GM08714 (cell line): ENCODE measurements at regions not wholly inside any gene's neighbourhood (a gene's known extent, or its start where the extent isn't known, plus 50 kb on each side); places are given as distances from the start of the nearest gene placed in this dataset.

ENCODE experiments used
- H3K4me3 ChIP-seq: fragments of 200-500 bp; sonication (Bioruptor generic); 2 replicates; pipeline ENCODE4 v1.5.1; 2014; ENCODE audit warnings: mild to moderate bottlenecking, low read length, inconsistent platforms
- ZNF274 ChIP-seq: IDR thresholded peaks from 2 replicates; pipeline ENCODE4 v1.6.1; 2012; ENCODE audit warnings: mild to moderate bottlenecking, low read depth, low read length

DNA sequence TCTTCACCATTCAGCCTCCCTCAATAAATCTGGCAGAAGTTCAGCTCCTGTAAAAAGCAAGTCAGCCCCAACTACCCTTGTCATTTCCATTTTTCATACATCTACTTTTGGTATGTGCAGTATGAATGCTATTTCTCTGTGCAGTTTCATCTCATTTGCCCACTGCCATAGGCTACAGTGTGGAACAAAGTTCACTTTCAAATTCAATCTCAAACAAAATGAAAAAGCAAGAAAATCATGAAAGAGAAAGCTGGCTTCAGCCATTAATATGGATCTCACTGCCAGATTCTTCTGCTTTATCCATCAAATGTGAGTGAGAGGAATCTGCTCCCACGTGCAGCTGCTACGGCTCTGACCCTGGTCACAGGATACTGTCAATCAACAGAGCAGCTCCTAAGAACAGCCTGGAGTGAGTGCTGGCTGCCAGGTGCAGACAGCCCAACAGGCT, 494.2 kb downstream of the ZNF608 start:
- TF ChIP-seq ZNF274, result no peak

GRCh38 chr5:124245276-124245675, 501.2 kb downstream of the ZNF608 start:
- no peak for TF ChIP-seq ZNF274
- no peak overlapping the region for H3K4me3 ChIP-seq

More for the DNA sequence above, 494.2 kb downstream of the ZNF608 start:
- no peak overlapping the region for H3K4me3 ChIP-seq

DNA sequence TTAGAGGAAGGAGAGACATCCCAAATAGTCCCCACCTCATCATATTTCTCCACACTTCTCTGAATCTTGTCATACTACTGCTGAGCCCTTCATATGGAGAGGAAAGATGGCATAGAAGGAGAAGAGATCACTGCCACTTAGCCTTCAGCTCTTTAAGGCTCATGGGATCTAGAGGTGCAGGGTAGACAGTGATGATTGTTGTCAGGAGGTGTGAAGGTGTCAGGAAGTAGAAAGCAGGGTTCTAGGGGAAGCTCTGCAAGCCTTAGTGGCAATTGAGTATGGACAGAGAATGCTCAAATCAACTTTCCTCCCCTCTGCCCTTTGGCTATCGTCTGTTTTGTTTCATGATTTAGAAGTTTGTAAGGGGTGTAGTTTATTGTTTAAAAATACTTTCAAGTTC, 505.7 kb downstream of the ZNF608 start:
- H3K4me3 ChIP-seq, result no peak overlapping the region
- TF ChIP-seq ZNF274, result no peak

GRCh38 chr5:124239572-124239971, 506.9 kb downstream of the ZNF608 start:
- no peak overlapping the region for H3K4me3 ChIP-seq
- no peak for TF ChIP-seq ZNF274

DNA sequence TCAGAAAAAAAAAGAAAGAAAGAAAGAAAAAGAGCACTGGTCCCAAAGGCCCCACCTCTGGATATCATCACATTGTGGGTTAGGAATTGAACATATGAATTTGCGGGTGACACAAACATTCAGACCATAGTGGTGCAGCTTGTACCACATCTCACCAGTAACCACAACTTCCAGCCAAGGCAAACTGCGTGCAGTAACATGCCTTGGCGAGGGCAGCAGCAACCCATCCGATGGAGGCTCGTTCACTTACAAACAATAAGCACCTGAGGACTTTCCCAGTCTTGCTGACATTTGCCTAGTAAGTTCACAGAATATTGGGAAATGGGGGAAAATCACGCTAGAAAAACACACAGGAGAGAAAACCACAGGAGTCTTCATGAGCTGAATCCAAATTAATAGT, 508.1 kb downstream of the ZNF608 start:
- no peak for TF ChIP-seq ZNF274
- no peak overlapping the region for H3K4me3 ChIP-seq

GRCh38 chr5:124237206-124237695, 509.2 kb downstream of the ZNF608 start:
- TF ChIP-seq ZNF274, result no peak
- H3K4me3 ChIP-seq, result no peak overlapping the region

- no peak overlapping the region for H3K4me3 ChIP-seq
- no peak for TF ChIP-seq ZNF274
Observed at GRCh38 chr5:124236361-124237205, 509.9 kb downstream of the ZNF608 start.

GRCh38 chr5:124235576-124235975, 510.9 kb downstream of the ZNF608 start:
- H3K4me3 ChIP-seq, result no peak overlapping the region
- TF ChIP-seq ZNF274, result no peak

DNA sequence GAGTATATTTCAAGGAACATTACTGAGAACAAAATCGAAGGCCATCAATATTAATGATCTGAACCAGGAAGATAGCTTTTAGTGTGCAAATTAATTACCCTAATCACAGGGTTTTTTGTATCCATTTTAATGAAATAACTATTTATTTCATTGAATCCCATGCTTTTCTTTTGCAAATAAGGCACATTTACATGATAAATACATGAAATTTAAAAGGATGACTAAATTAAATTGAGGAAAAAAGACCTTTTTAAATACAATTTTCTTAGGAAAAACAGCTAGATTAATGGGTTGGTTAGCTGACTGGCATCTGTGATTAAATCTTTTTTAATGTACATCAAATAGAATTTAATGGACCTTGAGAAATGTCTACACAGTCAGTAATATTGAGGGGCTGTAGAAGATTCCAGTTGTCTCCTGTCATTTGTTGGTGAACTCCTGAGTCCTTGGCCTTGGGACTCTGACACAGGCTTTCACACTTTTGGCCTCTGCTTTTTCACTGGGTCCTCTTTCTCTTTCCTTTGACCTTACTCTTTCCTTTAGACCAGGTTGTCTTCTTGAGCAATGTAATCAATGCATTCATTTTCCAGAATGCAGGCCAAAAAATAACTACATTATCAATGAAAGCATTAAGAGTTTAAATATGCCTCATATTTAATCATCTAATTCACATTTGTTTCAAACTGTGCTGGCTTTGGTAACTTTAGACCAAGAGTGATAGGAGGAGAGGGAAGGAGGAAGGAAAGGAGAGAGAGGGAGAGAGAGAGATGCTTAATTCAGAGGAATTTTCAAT, 511.5 kb downstream of the ZNF608 start:
- no peak overlapping the region for H3K4me3 ChIP-seq
- TF ChIP-seq ZNF274, result no peak

DNA sequence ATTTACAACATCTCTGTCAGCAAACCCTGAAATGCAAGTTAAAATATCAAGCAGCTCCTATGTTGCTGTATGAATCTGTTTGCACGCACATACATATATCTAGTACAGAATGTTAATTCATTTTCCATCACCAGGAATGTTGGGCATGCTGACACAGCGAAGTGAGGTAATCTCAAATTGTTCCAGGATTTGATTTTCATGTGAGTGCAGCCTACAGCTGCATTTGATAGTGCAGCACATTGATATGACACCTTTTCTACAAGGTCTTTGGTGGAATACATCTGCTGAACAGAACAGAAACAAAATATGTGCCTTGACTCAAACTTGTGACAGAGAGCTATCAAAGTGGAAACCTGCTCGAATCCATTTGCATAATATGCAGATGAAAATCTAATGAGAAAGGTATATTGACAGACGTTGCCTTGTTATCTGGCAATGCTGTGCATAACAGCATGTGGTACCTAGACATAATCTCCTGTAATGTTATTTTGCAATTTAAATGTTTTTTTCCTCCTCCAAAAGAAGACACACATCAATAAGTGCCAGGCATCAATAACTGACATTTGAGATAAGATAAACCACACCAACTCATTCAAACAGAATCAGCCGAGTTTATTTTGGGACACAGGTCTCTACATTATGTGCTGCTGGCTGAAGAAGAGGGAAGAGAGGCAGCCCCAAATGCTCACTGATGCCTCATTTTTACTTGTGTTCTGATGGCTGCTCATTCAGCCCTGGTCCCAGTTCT, 512.2 kb downstream of the ZNF608 start:
- TF ChIP-seq ZNF274, result no peak
- no peak overlapping the region for H3K4me3 ChIP-seq

DNA sequence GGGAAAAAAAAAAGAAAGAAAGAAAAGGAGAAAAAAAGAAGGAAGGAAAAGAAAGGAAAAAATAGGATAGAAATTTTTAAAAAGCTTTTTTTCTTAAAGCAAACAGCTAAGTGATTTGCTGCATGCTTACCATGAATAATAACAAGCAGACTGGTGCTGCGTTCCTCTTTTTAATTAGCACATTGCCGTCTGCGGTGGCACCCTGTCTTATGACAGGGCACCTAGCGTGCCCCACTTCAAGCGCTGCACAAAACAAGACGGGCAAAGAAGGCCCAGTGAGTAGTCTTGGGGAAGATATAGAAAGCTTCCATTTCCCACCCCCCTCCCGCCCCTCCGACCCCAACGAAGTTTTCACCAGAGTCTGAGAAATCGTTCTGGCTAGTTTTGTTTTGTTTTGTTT, 513.9 kb downstream of the ZNF608 start:
- no peak for TF ChIP-seq ZNF274
- H3K4me3 ChIP-seq, result no peak overlapping the region

DNA sequence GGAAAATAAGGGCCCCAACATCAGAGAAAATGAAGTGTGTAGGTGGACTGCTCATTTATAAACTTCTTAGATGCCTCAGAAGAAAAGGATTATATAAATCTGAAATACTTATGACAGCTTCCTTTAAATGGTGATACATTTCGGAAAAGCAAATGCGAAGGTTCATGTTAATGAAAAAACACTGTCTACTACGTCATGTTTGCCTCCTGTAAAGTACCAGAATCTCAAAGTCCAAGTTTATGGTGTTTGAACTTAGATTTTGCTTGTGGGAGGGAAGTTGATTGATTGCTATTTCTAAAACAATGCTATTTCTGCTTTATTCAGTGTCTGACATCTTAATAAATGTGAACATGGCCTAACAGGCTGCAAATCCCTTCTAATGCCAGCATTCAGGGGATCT, 514.6 kb downstream of the ZNF608 start:
- H3K4me3 ChIP-seq, result no peak overlapping the region
- no peak for TF ChIP-seq ZNF274

DNA sequence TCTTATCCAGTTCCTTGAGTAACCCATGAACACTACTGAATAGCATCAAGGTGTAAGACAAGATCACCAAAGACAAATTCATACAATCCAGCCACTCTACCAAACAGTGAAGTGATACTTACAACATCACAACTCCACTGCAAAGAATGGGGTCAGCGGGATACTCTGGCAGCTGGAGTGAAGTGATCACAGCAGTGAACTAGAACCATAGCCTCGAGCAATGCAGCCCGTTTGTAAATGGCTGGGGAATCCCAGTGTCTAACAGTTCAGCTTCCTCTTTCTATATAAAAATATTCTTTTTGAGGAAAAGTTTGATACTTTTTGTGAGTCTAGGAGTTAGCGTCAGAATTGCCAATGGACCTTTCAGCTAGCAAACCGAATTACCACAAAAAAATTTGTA, 515.2 kb downstream of the ZNF608 start:
- H3K4me3 ChIP-seq, result no peak overlapping the region
- no peak for TF ChIP-seq ZNF274

DNA sequence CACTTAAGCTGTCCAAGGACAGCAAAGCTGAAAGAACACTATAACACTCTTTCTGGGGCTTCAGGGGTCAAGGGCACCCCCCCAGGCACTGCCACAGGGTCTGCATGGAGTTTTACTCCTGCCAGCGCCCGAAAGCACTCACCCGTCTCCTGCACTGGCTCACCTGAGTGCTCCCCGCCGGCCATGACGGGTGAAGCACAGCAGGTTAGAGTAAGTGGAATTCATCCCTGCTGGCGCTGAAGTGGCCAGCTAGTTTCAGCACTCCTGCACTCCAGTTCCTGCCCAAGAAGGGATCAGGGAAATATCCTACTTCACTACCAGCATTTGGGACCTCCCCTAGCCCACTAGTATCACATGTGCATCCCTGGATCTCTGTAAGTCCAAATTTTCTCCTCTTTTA, 516.0 kb downstream of the ZNF608 start:
- H3K4me3 ChIP-seq, result no peak overlapping the region
- TF ChIP-seq ZNF274, result no peak

GRCh38 chr5:124229352-124229751, 517.1 kb downstream of the ZNF608 start:
- no peak for TF ChIP-seq ZNF274
- H3K4me3 ChIP-seq, result no peak overlapping the region
